ENCODE measurements at regions not wholly inside any gene's neighbourhood (a gene's known extent, or its start where the extent isn't known, plus 50 kb on each side); places are given as distances from the start of the nearest gene placed in this dataset.
A peak's percentile ranks its signal among the peaks of the same experiment; 100 is the strongest.
"Not testable (repeated sequence)": the region's sequence is repeated elsewhere in the genome, so short reads cannot be mapped to it uniquely, and the experiment has no call there.

GRCh38 chr1:219066098-219066497 is 107.6 kb upstream of the LYPLAL1 start:
- Histone ChIP-seq H3K36me3 (replicated peaks; ENCODE audit: insufficient read depth, low read length) (no peaks in the 10 kb centered on the region), H3K9ac (ENCODE audit: low read length) (no peak overlapping the region), H3K4me1 (ENCODE audit: low read length) (no peaks in the 10 kb centered on the region), H2AFZ (ENCODE audit: low read length) (no peak overlapping the region), H3K9me3 (replicated peaks; ENCODE audit: insufficient read depth, low read length) (no peaks in the 10 kb centered on the region), H3K27ac (ENCODE audit: low read length) (no peak overlapping the region), H3K9me2 (replicated peaks; ENCODE audit: insufficient read depth, low read length) (no peaks in the 10 kb centered on the region), H3K4me3 (ENCODE audit: low read length) (no peak overlapping the region), H3K79me2 (ENCODE audit: low read length) (no peaks in the 10 kb centered on the region), H4K20me1 (ENCODE audit: insufficient read depth, low read length) (no peaks in the 10 kb centered on the region), H3K27me3 (replicated peaks; ENCODE audit: insufficient read depth, low read length) (no peaks in the 10 kb centered on the region), H3K4me2 (ENCODE audit: low read depth, low read length) (no peak overlapping the region), H3F3A (ENCODE audit: insufficient read depth, low read length) (no peaks in the 10 kb centered on the region)
- TF ChIP-seq EZH2phosphoT487 (IDR thresholded peaks at IDR 0.05; ENCODE audit: low read length) (no peak), CTCF (IDR thresholded peaks at IDR 0.05; ENCODE audit: low read length) (no peak), EZH2 (optimal IDR thresholded peaks at IDR 0.05; ENCODE audit: low read depth, low read length) (no peak)
- no peak for DNase-seq

GRCh38 chr1:219066631-219067349 is 106.9 kb upstream of the LYPLAL1 start:
- no peaks in the 10 kb centered on the region for H3F3A ChIP-seq (ENCODE audit: insufficient read depth, low read length)
- no peak overlapping the region for H3K9ac ChIP-seq (ENCODE audit: low read length)
- no peak overlapping the region for H3K4me3 ChIP-seq (ENCODE audit: low read length)
- no peak overlapping the region for H3K27ac ChIP-seq (ENCODE audit: low read length)
- H2AFZ ChIP-seq (ENCODE audit: low read length), result no peak overlapping the region
- no peaks in the 10 kb centered on the region for H3K36me3 ChIP-seq (replicated peaks; ENCODE audit: insufficient read depth, low read length)
- DNase-seq, result no peak
- TF ChIP-seq CTCF (IDR thresholded peaks at IDR 0.05; ENCODE audit: low read length), result peak; percentile 49
- TF ChIP-seq EZH2phosphoT487 (IDR thresholded peaks at IDR 0.05; ENCODE audit: low read length), result no peak
- TF ChIP-seq EZH2 (optimal IDR thresholded peaks at IDR 0.05; ENCODE audit: low read depth, low read length), result no peak
- no peaks in the 10 kb centered on the region for H3K9me3 ChIP-seq (replicated peaks; ENCODE audit: insufficient read depth, low read length)
- no peaks in the 10 kb centered on the region for H3K9me2 ChIP-seq (replicated peaks; ENCODE audit: insufficient read depth, low read length)
- H3K27me3 ChIP-seq (replicated peaks; ENCODE audit: insufficient read depth, low read length), result no peaks in the 10 kb centered on the region
- no peaks in the 10 kb centered on the region for H3K79me2 ChIP-seq (ENCODE audit: low read length)
- no peaks in the 10 kb centered on the region for H3K4me1 ChIP-seq (ENCODE audit: low read length)
- H3K4me2 ChIP-seq (ENCODE audit: low read depth, low read length), result no peak overlapping the region
- H4K20me1 ChIP-seq (ENCODE audit: insufficient read depth, low read length), result no peaks in the 10 kb centered on the region

GRCh38 chr1:219067350-219067712 is 106.3 kb upstream of the LYPLAL1 start:
- DNase-seq, result no peak
- Histone ChIP-seq H3K9me3 (replicated peaks; ENCODE audit: insufficient read depth, low read length) (no peaks in the 10 kb centered on the region), H3K9me2 (replicated peaks; ENCODE audit: insufficient read depth, low read length) (no peaks in the 10 kb centered on the region), H3F3A (ENCODE audit: insufficient read depth, low read length) (no peaks in the 10 kb centered on the region), H3K9ac (ENCODE audit: low read length) (no peak overlapping the region), H3K4me2 (ENCODE audit: low read depth, low read length) (no peak overlapping the region), H3K4me3 (ENCODE audit: low read length) (no peak overlapping the region), H3K36me3 (replicated peaks; ENCODE audit: insufficient read depth, low read length) (no peaks in the 10 kb centered on the region), H3K79me2 (ENCODE audit: low read length) (no peaks in the 10 kb centered on the region), H3K27ac (ENCODE audit: low read length) (no peak overlapping the region), H3K27me3 (replicated peaks; ENCODE audit: insufficient read depth, low read length) (no peaks in the 10 kb centered on the region), H2AFZ (ENCODE audit: low read length) (no peak overlapping the region), H4K20me1 (ENCODE audit: insufficient read depth, low read length) (no peaks in the 10 kb centered on the region), H3K4me1 (ENCODE audit: low read length) (no peaks in the 10 kb centered on the region)
- TF ChIP-seq EZH2phosphoT487 (IDR thresholded peaks at IDR 0.05; ENCODE audit: low read length) (no peak), EZH2 (optimal IDR thresholded peaks at IDR 0.05; ENCODE audit: low read depth, low read length) (no peak), CTCF (IDR thresholded peaks at IDR 0.05; ENCODE audit: low read length) (no peak)

- H3K9me2 ChIP-seq (replicated peaks; ENCODE audit: insufficient read depth, low read length); H3K27ac ChIP-seq (ENCODE audit: low read length); H4K20me1 ChIP-seq (ENCODE audit: insufficient read depth, low read length); H3K4me1 ChIP-seq (ENCODE audit: low read length); H3K79me2 ChIP-seq (ENCODE audit: low read length); H3K9ac ChIP-seq (ENCODE audit: low read length); H3K27me3 ChIP-seq (replicated peaks; ENCODE audit: insufficient read depth, low read length); H3K9me3 ChIP-seq (replicated peaks; ENCODE audit: insufficient read depth, low read length); H3K4me3 ChIP-seq (ENCODE audit: low read length); H3F3A ChIP-seq (ENCODE audit: insufficient read depth, low read length); H3K4me2 ChIP-seq (ENCODE audit: low read depth, low read length); H3K36me3 ChIP-seq (replicated peaks; ENCODE audit: insufficient read depth, low read length); H2AFZ ChIP-seq (ENCODE audit: low read length); DNase-seq: not testable (repeated sequence)
Measured at GRCh38 chr1:219070395-219070794, 103.3 kb upstream of the LYPLAL1 start.

Data from MM.1S (cell line).